ENCODE measurements at regions not wholly inside any gene's neighbourhood (a gene's known extent, or its start where the extent isn't known, plus 50 kb on each side); places are given as distances from the start of the nearest gene placed in this dataset.
"Not testable (repeated sequence)": the region's sequence is repeated elsewhere in the genome, so short reads cannot be mapped to it uniquely, and the experiment has no call there.

DNA sequence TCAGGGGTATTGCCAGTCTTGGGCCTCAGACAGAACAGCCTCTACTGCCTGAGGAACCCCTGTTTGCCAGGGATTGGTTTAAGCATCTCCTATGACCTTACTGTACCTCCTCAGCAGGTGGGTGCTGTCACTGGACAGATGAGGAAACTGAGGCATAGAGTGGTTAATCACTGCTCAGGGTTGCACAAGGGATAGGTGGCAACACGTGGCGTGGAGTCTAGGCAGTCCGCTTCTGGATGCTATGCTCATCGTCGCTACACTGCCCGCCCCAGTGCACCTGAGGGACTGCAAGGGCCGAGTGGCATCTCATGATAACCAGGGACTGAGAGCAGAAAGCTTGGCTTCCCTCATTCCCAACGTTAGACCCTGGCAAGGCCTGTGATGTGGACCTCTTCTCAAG lies 101.8 kb upstream of the SULF2 start:
- no peaks in the 10 kb centered on the region for H3K36me3 Mint-ChIP-seq (ENCODE audit: insufficient read depth, unreplicated experiment)
- no peaks in the 10 kb centered on the region for H3K9me3 Mint-ChIP-seq (ENCODE audit: low read depth, unreplicated experiment)
- H3K27ac Mint-ChIP-seq (ENCODE audit: unreplicated experiment), result no peak overlapping the region
- DNase-seq, result no peak
- BruUV-seq (replicated peaks), result no TSS peak
- TF ChIP-seq, protein P1, sequence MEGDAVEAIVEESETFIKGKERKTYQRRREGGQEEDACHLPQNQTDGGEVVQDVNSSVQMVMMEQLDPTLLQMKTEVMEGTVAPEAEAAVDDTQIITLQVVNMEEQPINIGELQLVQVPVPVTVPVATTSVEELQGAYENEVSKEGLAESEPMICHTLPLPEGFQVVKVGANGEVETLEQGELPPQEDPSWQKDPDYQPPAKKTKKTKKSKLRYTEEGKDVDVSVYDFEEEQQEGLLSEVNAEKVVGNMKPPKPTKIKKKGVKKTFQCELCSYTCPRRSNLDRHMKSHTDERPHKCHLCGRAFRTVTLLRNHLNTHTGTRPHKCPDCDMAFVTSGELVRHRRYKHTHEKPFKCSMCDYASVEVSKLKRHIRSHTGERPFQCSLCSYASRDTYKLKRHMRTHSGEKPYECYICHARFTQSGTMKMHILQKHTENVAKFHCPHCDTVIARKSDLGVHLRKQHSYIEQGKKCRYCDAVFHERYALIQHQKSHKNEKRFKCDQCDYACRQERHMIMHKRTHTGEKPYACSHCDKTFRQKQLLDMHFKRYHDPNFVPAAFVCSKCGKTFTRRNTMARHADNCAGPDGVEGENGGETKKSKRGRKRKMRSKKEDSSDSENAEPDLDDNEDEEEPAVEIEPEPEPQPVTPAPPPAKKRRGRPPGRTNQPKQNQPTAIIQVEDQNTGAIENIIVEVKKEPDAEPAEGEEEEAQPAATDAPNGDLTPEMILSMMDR (IDR thresholded peaks at IDR 0.05; ENCODE audit: unreplicated experiment), result no peak
- intact Hi-C loops (cut with micrococcal nuclease; ENCODE audit: unreplicated experiment), result no loop called here
- no peaks in the 10 kb centered on the region for H3K4me1 Mint-ChIP-seq (ENCODE audit: low read depth, unreplicated experiment)
- CTCF ChIA-PET, result no interaction called here
- no peak overlapping the region for H3K4me3 Mint-ChIP-seq (ENCODE audit: low read depth, unreplicated experiment)
- peaks cover 61% of the 10 kb centered on the region for H3K27me3 Mint-ChIP-seq (ENCODE audit: unreplicated experiment)

DNA sequence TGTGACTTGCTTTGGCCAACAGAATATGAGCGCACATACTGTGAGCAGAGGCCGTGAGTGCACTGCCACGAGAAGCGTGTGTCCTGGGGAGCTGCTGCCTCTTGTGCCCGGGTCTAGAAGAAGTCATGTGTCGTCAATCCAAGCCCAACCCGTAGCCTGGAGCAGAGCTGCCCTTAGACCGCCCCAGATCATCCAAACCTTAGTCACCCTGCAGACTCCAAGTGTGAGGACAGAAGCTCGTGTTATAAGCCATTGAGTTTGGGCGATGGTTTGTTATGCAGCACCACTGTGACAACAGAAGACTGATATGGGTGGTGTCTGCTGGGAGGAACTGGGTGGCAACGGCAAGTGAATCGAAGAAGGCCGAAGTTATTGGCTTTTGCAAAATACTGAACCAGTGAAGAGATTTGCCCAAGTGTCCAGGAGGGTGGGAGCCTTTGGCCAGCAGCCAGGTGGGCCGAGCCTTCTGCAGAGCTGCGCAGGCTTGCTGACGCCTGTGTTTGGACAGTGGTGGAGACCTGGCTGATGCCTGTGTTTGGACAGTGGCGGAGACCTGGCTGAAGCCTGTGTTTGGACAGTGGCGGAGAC lies 101.3 kb upstream of the SULF2 start:
- intact Hi-C loops (cut with micrococcal nuclease; ENCODE audit: unreplicated experiment), result no loop called here
- Mint-ChIP-seq H3K9me3 (ENCODE audit: low read depth, unreplicated experiment) (no peaks in the 10 kb centered on the region), H3K27me3 (ENCODE audit: unreplicated experiment) (peaks cover 61% of the 10 kb centered on the region), H3K4me1 (ENCODE audit: low read depth, unreplicated experiment) (no peaks in the 10 kb centered on the region), H3K4me3 (ENCODE audit: low read depth, unreplicated experiment) (no peak overlapping the region), H3K36me3 (ENCODE audit: insufficient read depth, unreplicated experiment) (no peaks in the 10 kb centered on the region), H3K27ac (ENCODE audit: unreplicated experiment) (no peak overlapping the region)
- CTCF ChIA-PET, result no interaction called here
- TF ChIP-seq, protein P1 (IDR thresholded peaks at IDR 0.05; ENCODE audit: unreplicated experiment), result no peak
- no TSS peak for BruUV-seq (replicated peaks)
- DNase-seq, result no peak

DNA sequence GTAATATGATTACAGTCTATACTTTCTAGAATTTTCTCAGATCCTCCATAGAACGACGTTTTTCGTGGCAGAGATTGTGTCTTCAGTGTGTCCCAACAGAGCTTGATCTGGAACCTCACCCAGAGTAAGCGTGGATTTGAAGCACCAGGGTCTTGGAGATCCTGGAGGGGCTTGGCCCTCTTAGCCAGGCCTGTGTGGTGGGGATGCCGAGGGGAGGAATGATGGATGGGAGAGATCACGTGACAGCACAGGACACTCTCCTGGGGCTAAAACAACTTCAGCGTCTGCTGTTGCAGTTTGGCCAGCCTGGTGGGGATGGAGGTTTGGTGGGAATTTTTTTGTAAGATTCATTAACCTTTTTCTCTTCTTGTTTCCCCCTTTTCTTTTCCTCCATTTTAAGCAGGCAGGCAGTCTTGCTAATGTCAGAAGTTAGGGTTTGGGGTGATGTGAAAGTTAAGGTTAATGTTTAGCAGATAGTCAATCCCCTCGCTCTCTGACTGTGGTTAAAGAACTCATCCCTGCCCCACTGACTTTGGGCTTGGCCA lies 100.7 kb upstream of the SULF2 start:
- no peak for DNase-seq
- Mint-ChIP-seq H3K9me3 (ENCODE audit: low read depth, unreplicated experiment) (no peaks in the 10 kb centered on the region), H3K27me3 (ENCODE audit: unreplicated experiment) (peaks cover 61% of the 10 kb centered on the region), H3K36me3 (ENCODE audit: insufficient read depth, unreplicated experiment) (no peaks in the 10 kb centered on the region), H3K4me3 (ENCODE audit: low read depth, unreplicated experiment) (no peak overlapping the region), H3K27ac (ENCODE audit: unreplicated experiment) (no peak overlapping the region), H3K4me1 (ENCODE audit: low read depth, unreplicated experiment) (no peaks in the 10 kb centered on the region)
- intact Hi-C loops (cut with micrococcal nuclease; ENCODE audit: unreplicated experiment), result no loop called here
- CTCF ChIA-PET, result no interaction called here
- TF ChIP-seq, protein P1 (IDR thresholded peaks at IDR 0.05; ENCODE audit: unreplicated experiment), result no peak
- BruUV-seq (replicated peaks), result no TSS peak

DNA sequence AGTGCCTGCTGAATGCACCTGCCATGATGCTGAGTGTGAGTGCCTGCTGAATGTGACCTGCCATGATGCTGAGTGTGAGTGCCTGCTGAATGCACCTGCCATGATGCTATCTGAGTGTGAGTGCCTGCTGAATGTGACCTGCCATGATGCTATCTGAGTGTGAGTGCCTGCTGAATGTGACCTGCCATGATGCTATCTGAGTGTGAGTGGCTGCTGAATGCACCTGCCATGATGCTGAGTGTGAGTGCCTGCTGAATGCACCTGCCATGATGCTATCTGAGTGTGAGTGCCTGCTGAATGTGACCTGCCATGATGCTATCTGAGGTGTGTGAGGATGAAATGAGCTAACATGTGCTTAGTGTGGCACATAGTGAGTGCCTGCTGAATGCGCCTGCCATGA lies 98.7 kb upstream of the SULF2 start:
- H3K4me1 Mint-ChIP-seq (ENCODE audit: low read depth, unreplicated experiment); intact Hi-C loops (cut with micrococcal nuclease; ENCODE audit: unreplicated experiment); H3K4me3 Mint-ChIP-seq (ENCODE audit: low read depth, unreplicated experiment); H3K27ac Mint-ChIP-seq (ENCODE audit: unreplicated experiment); DNase-seq; H3K9me3 Mint-ChIP-seq (ENCODE audit: low read depth, unreplicated experiment); H3K36me3 Mint-ChIP-seq (ENCODE audit: insufficient read depth, unreplicated experiment); BruUV-seq (replicated peaks): not testable (repeated sequence)
- CTCF ChIA-PET, result interaction anchor here (0.6 kb wide), 1 partner anchor 356 kb away, joined by 5 read pairs; no protein-coding TSS in a partner anchor
- peaks cover 61% of the 10 kb centered on the region for H3K27me3 Mint-ChIP-seq (ENCODE audit: unreplicated experiment)

DNA sequence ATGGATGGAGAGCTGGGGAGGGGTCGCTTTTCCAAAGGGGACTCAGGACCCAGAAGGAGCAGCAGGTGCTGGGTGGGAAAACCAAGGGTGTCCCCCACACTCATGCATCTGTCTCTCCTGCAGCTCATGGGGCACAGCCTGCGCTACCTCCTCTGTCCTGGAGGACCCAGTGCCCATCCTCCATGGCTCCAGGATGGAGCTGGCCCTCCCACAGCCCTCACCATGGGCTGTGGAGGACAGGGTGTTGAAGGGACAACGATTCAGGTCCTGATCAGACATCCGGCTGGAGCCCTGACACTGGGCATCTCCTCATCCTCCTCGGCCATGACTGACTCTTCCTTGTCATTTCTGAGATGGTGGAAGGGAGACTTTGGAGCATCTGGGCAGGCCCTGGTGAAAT lies 97.9 kb upstream of the SULF2 start:
- Mint-ChIP-seq H3K27ac (ENCODE audit: unreplicated experiment) (no peak overlapping the region), H3K4me1 (ENCODE audit: low read depth, unreplicated experiment) (no peaks in the 10 kb centered on the region), H3K9me3 (ENCODE audit: low read depth, unreplicated experiment) (no peaks in the 10 kb centered on the region), H3K4me3 (ENCODE audit: low read depth, unreplicated experiment) (no peak overlapping the region), H3K36me3 (ENCODE audit: insufficient read depth, unreplicated experiment) (no peaks in the 10 kb centered on the region), H3K27me3 (ENCODE audit: unreplicated experiment) (peaks cover 56% of the 10 kb centered on the region)
- TF ChIP-seq, protein P1 (IDR thresholded peaks at IDR 0.05; ENCODE audit: unreplicated experiment), result no peak
- intact Hi-C loops (cut with micrococcal nuclease; ENCODE audit: unreplicated experiment), result no loop called here
- DNase-seq, result no peak
- CTCF ChIA-PET, result interaction anchor here (1.0 kb wide), 1 partner anchor 12 kb away, joined by 3 read pairs; no protein-coding TSS in a partner anchor
- no TSS peak for BruUV-seq (replicated peaks)
